Sigmoid colon (tissue), 6 donors: ENCODE measurements at regions not wholly inside any gene's neighbourhood (a gene's known extent, or its start where the extent isn't known, plus 50 kb on each side); places are given as distances from the start of the nearest gene placed in this dataset.

Experiments
- DNase-seq: peaks from one replicate; pipeline ENCODE4 v3.0.0-alpha.2; 2019
- H3K27ac ChIP-seq, 4 donors: fragments of 200-600 bp; sonication (generic); one replicate each; pipeline ENCODE4 v1.5.1; 2016 to 2019; ENCODE audit warnings: mild to moderate bottlenecking in 1 of 4
- H3K27me3 ChIP-seq, 3 donors: fragments of 200-600 bp; sonication (generic); one replicate each; pipeline ENCODE4 v1.5.1; 2019; ENCODE audit warnings: mild to moderate bottlenecking in 1 of 3
- H3K36me3 ChIP-seq, 4 donors: fragments of 200-600 bp; sonication (generic); one replicate each; pipeline ENCODE4 v1.5.1; 2016 to 2019
- H3K4me1 ChIP-seq, 4 donors: fragments of 200-600 bp; sonication (generic); one replicate each; pipeline ENCODE4 v1.5.1; 2017 to 2019
- H3K4me3 ChIP-seq, 4 donors: fragments of 200-600 bp; sonication (generic); one replicate each; pipeline ENCODE4 v1.5.1; 2017 to 2019; ENCODE audit warnings: mild to moderate bottlenecking in 2 of 4, moderate library complexity in 1 of 4
- H3K9me3 ChIP-seq, 4 donors: fragments of 200-600 bp in 3 of 4; sonication (generic) in 3 of 4; one replicate each; pipeline versions ENCODE4 v1.5.1 to v1.6.1; 2013 to 2019
- CTCF ChIP-seq, 4 experiments: fragments of 450-650 bp in 3 of 4; fragments of 200-600 bp in 1 of 4; IDR thresholded peaks; one replicate each; pipeline ENCODE4 v1.5.1; 2016 to 2019; ENCODE audit warnings: antibody characterized with exemption in 4 of 4, mild to moderate bottlenecking in 3 of 4, moderate library complexity in 2 of 4
- EP300 ChIP-seq, 4 donors: sonication (generic); formaldehyde crosslinking; IDR thresholded peaks; one replicate each; pipeline ENCODE4 v1.6.1; 2017; ENCODE audit warnings: antibody characterized with exemption in 4 of 4
- POLR2A ChIP-seq, 2 donors: fragments of 450-650 bp; IDR thresholded peaks; one replicate each; pipeline ENCODE4 v1.6.1; 2016; ENCODE audit warnings: antibody characterized with exemption in 2 of 2, mild to moderate bottlenecking in 2 of 2, moderate library complexity in 2 of 2
- POLR2AphosphoS5 ChIP-seq, 4 donors: sonication (generic); formaldehyde crosslinking; IDR thresholded peaks; one replicate each; pipeline ENCODE4 v1.6.1; 2017; ENCODE audit warnings: antibody characterized with exemption in 4 of 4
- WGBS, 2 donors: extraction: QIAGEN DNeasy Blood & Tissue Kit; methylation state at CpG; one replicate each; pipeline ENCODE4 v1.1.7; 2013; 5-methylcytosine and 5-hydroxymethylcytosine counted together
- intact Hi-C: fragments of 100-400 bp; cut with DNase I; formaldehyde crosslinking; loops from one replicate; pipeline ENCODE4 v1.15.1; 2023
- donor health status: healthy with polysubstance abuse.
- donor health status: healthy.

DNA sequence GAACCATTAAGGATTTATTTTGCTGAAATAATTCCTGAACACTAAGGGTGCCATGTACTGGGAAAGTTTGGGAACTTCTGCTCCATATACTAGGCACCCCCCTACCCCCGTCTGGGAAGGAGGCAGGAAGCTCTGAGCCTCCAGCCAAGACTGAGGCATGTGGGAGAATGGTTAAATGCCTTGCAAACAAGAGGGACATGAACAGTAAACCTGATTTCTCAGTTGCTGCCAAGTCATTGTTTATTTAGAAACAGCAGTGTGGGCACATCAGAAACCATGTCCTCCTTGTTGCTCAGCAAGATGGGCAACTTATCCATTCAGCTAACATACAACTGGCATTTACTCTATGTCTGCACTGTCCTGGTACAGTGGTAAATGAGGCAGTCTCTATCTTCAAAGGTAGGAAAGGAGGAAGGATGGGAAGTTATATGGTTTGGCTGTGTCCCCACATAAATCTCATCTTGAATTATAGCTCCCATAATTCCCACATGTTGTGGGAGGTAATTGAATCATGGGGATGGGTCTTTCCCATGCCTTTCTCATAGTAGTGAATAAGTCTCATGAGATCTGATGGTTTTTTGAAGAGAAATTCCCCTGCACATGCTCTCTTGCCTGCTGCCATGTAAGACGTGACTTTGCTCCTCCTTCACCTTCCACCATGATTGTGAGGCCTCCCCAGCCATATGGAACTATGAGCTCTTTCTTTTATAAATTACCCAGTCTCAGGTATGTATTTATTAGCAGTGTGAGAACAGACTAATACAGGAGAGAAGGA is 459.1 kb downstream of the MIAT start:
- H3K27me3 ChIP-seq = no peaks in the 10 kb centered on the region
- peaks cover 0 to 18% (median 12%) of the 10 kb centered on the region in 4 donors for H3K4me1 ChIP-seq
- no peak for TF ChIP-seq EP300 (IDR thresholded peaks at IDR 0.05)
- no peak for TF ChIP-seq POLR2AphosphoS5 (IDR thresholded peaks at IDR 0.05)
- TF ChIP-seq POLR2A (IDR thresholded peaks at IDR 0.05) = no peak
- TF ChIP-seq CTCF (IDR thresholded peaks at IDR 0.05) = no peak

DNA sequence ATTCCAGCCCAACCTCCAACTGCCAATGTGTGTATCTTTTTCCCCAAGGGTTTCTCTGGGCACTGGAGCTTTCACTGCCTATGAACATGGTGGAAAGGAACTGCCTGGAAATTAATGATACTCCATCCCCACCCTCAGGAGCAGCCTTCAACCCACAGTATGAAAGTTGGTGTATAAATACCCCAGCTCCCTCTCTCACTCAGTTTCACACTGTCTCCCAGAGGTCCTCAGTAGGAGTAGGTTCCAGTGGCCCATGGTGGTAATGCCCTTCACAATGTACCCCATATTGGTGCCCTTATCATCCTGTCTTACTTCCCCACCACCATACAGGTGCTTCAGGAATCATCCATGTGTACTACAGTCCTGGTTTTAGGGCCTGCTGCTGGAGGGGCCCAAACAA is 462.6 kb downstream of the MIAT start:
- no peak overlapping the region for H3K27ac ChIP-seq
- TF ChIP-seq POLR2A (IDR thresholded peaks at IDR 0.05) = no peak
- TF ChIP-seq CTCF (IDR thresholded peaks at IDR 0.05) = no peak
- TF ChIP-seq EP300 (IDR thresholded peaks at IDR 0.05) = no peak
- no peak for TF ChIP-seq POLR2AphosphoS5 (IDR thresholded peaks at IDR 0.05)
- no peaks in the 10 kb centered on the region for H3K27me3 ChIP-seq
- no peak for DNase-seq
- no peak overlapping the region for H3K4me3 ChIP-seq
- intact Hi-C loops = no loop called here
- H3K36me3 ChIP-seq = no peaks in the 10 kb centered on the region
- no peaks in the 10 kb centered on the region for H3K9me3 ChIP-seq
- H3K4me1 ChIP-seq = peaks cover 0 to 13% (median 9%) of the 10 kb centered on the region in 4 donors

More for the DNA sequence above, 459.1 kb downstream of the MIAT start:
- no peak overlapping the region for H3K27ac ChIP-seq
- no peak overlapping the region for H3K4me3 ChIP-seq
- no peaks in the 10 kb centered on the region for H3K36me3 ChIP-seq
- no peaks in the 10 kb centered on the region for H3K9me3 ChIP-seq
- 23 to 54% methylated on average over 2 of the region's 2 CpGs for WGBS, 2 donors
- no peak for DNase-seq
- intact Hi-C loops = no loop called here

DNA sequence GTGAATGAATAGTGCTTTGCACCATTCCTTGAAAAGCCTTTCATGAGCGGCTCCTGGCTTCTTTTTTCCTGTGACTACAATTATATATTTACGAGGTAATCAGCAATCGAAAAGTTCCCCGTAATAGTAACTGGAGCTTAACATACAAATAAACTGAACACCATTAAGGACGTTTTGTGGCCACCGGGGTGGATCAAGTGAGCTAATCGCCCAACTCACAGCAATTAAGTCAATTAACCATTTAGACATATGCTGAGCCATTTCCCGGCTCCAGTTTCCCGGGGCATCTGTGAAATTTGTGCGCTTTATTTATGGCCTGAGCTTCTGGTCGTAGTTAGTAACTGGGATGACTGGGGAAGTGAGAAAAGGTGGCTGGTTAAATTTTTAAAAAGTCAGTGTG is 465.2 kb downstream of the MIAT start:
- H3K9me3 ChIP-seq = no peaks in the 10 kb centered on the region
- intact Hi-C loops = no loop called here
- no peak overlapping the region for H3K4me3 ChIP-seq
- H3K36me3 ChIP-seq = no peaks in the 10 kb centered on the region
- 59 to 74% methylated on average over 11 of the region's 11 CpGs for WGBS, 2 donors
- no peak for DNase-seq
- H3K27ac ChIP-seq = no peak overlapping the region
- H3K27me3 ChIP-seq = no peaks in the 10 kb centered on the region
- H3K4me1 ChIP-seq = peaks cover 0 to 13% (median 9%) of the 10 kb centered on the region in 4 donors
- TF ChIP-seq CTCF (IDR thresholded peaks at IDR 0.05) (no peak), POLR2AphosphoS5 (IDR thresholded peaks at IDR 0.05) (no peak), EP300 (IDR thresholded peaks at IDR 0.05) (no peak), POLR2A (IDR thresholded peaks at IDR 0.05) (no peak)

- no peak for DNase-seq
- Histone ChIP-seq H3K4me3 (peak overlapping the region in 1 of 4 donors; percentile 2), H3K4me1 (peaks cover 0 to 21% (median 15%) of the 10 kb centered on the region in 4 donors), H3K27ac (peak overlapping the region; percentile 47 to 64 (median 58)), H3K36me3 (no peaks in the 10 kb centered on the region), H3K9me3 (no peaks in the 10 kb centered on the region), H3K27me3 (no peaks in the 10 kb centered on the region)
- TF ChIP-seq POLR2A (IDR thresholded peaks at IDR 0.05) (no peak), POLR2AphosphoS5 (IDR thresholded peaks at IDR 0.05) (no peak), CTCF (IDR thresholded peaks at IDR 0.05) (no peak), EP300 (IDR thresholded peaks at IDR 0.05) (no peak)
- WGBS, 2 donors = 85 to 96% methylated on average over 1 of the region's 1 CpG
- intact Hi-C loops = no loop called here
Observed at GRCh38 chr22:27123880-27124279, 466.5 kb downstream of the MIAT start.
